ENCODE measurements at regions not wholly inside any gene's neighbourhood (a gene's known extent, or its start where the extent isn't known, plus 50 kb on each side); places are given as distances from the start of the nearest gene placed in this dataset.

DNA sequence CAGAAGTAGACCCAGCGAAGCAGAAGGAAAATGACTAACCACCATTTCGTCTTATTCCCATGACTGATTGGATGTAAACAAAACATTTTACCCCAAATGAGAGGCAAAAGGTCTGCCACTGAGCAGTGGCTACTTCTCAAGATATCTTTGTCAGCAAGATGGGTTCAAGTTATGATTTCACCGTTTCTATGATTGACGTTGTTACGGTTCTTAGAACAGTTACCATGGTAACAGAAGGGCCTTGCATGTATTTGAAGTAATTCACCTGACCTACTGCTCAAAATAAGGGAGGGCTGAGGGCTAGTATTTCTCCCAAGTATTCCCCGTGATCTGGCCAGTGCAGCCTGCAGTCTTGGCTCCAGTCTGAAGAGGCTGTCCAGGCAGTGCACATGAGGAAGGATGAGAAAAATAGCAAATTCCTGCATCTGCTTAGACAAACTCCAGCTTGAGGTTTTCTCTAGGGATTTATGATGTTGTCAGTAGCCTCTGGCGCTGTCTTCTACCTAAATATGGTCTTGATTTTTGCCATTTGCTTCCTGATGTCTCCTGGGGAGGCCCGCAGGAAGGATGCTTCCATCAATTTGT is 372.7 kb downstream of the TMEM38B start (continued):
- TF ChIP-seq CREB5 (CRISPR knock-in tag; IDR thresholded peaks at IDR 0.05; ENCODE audit: low read depth) = no peak
- TF ChIP-seq GLIS3 (CRISPR knock-in tag; IDR thresholded peaks at IDR 0.05) = no peak
- TF ChIP-seq, protein P1, sequence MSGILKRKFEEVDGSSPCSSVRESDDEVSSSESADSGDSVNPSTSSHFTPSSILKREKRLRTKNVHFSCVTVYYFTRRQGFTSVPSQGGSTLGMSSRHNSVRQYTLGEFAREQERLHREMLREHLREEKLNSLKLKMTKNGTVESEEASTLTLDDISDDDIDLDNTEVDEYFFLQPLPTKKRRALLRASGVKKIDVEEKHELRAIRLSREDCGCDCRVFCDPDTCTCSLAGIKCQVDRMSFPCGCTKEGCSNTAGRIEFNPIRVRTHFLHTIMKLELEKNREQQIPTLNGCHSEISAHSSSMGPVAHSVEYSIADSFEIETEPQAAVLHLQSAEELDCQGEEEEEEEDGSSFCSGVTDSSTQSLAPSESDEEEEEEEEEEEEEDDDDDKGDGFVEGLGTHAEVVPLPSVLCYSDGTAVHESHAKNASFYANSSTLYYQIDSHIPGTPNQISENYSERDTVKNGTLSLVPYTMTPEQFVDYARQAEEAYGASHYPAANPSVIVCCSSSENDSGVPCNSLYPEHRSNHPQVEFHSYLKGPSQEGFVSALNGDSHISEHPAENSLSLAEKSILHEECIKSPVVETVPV (CRISPR knock-in tag; IDR thresholded peaks at IDR 0.05) = no peak
- no peak for TF ChIP-seq TCF4 (CRISPR knock-in tag; IDR thresholded peaks at IDR 0.05; ENCODE audit: borderline replicate concordance)

DNA sequence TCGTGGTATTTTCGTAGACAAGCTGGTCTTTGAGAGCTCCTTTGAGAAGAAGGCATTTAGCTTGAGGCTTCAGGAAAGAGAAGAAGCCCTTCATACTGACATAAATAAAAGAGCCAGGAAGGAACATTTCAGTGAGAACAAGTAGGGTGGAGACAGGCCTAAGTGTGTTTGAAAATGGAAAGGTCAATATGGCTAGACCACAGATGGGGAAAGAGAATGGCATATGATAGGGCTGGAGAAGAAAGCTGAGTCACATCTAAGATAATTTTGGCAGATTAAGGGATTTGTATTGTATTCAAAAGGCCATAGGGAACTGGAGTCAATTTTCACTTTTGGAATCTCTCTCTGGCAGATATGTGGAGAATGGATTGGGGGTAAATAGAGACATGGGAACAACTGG is 374.9 kb downstream of the TMEM38B start:
- TF ChIP-seq ZC3H10 (CRISPR knock-in tag; IDR thresholded peaks at IDR 0.05) (no peak), TCF4 (CRISPR knock-in tag; IDR thresholded peaks at IDR 0.05; ENCODE audit: borderline replicate concordance) (no peak), CSDC2 (CRISPR knock-in tag; IDR thresholded peaks at IDR 0.05) (no peak), ISL1 (CRISPR knock-in tag; IDR thresholded peaks at IDR 0.05) (no peak), ZFP3 (CRISPR knock-in tag; IDR thresholded peaks at IDR 0.05) (no peak), ZNF8 (CRISPR knock-in tag; IDR thresholded peaks at IDR 0.05) (no peak), BACH2 (CRISPR knock-in tag; IDR thresholded peaks at IDR 0.05; ENCODE audit: borderline replicate concordance) (no peak), ZNF70 (CRISPR knock-in tag; IDR thresholded peaks at IDR 0.05) (no peak), ESRRG (CRISPR knock-in tag; IDR thresholded peaks at IDR 0.05) (no peak), SNAI2 (CRISPR knock-in tag; IDR thresholded peaks at IDR 0.05) (no peak), ZFP30 (CRISPR knock-in tag; IDR thresholded peaks at IDR 0.05) (no peak), PATZ1 (CRISPR knock-in tag; IDR thresholded peaks at IDR 0.05; ENCODE audit: borderline replicate concordance) (no peak), RARB (CRISPR knock-in tag; IDR thresholded peaks at IDR 0.05) (no peak), OSR1 (CRISPR knock-in tag; IDR thresholded peaks at IDR 0.05) (no peak), POU6F1 (CRISPR knock-in tag; IDR thresholded peaks at IDR 0.05; ENCODE audit: borderline replicate concordance, low read depth) (no peak), GLIS3 (CRISPR knock-in tag; IDR thresholded peaks at IDR 0.05) (no peak), ZNF565 (CRISPR knock-in tag; conservative IDR thresholded peaks at IDR 0.05; ENCODE audit: low read depth) (no peak)
- TF ChIP-seq, protein P2, sequence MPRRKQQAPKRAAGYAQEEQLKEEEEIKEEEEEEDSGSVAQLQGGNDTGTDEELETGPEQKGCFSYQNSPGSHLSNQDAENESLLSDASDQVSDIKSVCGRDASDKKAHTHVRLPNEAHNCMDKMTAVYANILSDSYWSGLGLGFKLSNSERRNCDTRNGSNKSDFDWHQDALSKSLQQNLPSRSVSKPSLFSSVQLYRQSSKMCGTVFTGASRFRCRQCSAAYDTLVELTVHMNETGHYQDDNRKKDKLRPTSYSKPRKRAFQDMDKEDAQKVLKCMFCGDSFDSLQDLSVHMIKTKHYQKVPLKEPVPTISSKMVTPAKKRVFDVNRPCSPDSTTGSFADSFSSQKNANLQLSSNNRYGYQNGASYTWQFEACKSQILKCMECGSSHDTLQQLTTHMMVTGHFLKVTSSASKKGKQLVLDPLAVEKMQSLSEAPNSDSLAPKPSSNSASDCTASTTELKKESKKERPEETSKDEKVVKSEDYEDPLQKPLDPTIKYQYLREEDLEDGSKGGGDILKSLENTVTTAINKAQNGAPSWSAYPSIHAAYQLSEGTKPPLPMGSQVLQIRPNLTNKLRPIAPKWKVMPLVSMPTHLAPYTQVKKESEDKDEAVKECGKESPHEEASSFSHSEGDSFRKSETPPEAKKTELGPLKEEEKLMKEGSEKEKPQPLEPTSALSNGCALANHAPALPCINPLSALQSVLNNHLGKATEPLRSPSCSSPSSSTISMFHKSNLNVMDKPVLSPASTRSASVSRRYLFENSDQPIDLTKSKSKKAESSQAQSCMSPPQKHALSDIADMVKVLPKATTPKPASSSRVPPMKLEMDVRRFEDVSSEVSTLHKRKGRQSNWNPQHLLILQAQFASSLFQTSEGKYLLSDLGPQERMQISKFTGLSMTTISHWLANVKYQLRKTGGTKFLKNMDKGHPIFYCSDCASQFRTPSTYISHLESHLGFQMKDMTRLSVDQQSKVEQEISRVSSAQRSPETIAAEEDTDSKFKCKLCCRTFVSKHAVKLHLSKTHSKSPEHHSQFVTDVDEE (CRISPR knock-in tag; IDR thresholded peaks at IDR 0.05) = no peak
- no peak for ATAC-seq

- no peak for TF ChIP-seq ZFP3 (CRISPR knock-in tag; IDR thresholded peaks at IDR 0.05)
- no peak for TF ChIP-seq SNAI2 (CRISPR knock-in tag; IDR thresholded peaks at IDR 0.05)
- no peak for TF ChIP-seq ZNF565 (CRISPR knock-in tag; conservative IDR thresholded peaks at IDR 0.05; ENCODE audit: low read depth)
- no peak for ATAC-seq
Observed at GRCh38 chr9:106072421-106072820, 378.1 kb downstream of the TMEM38B start.

GRCh38 chr9:106074006-106074405 is 379.7 kb downstream of the TMEM38B start:
- no peak for ATAC-seq
- TF ChIP-seq ISL1 (CRISPR knock-in tag; IDR thresholded peaks at IDR 0.05) (no peak), ZC3H10 (CRISPR knock-in tag; IDR thresholded peaks at IDR 0.05) (no peak), ZNF70 (CRISPR knock-in tag; IDR thresholded peaks at IDR 0.05) (no peak), OSR1 (CRISPR knock-in tag; IDR thresholded peaks at IDR 0.05) (no peak), CSDC2 (CRISPR knock-in tag; IDR thresholded peaks at IDR 0.05) (no peak), TOX (CRISPR knock-in tag; IDR thresholded peaks at IDR 0.05; ENCODE audit: borderline replicate concordance) (no peak), ZNF8 (CRISPR knock-in tag; IDR thresholded peaks at IDR 0.05) (no peak), ZNF565 (CRISPR knock-in tag; conservative IDR thresholded peaks at IDR 0.05; ENCODE audit: low read depth) (no peak), TCF4 (CRISPR knock-in tag; IDR thresholded peaks at IDR 0.05; ENCODE audit: borderline replicate concordance) (no peak), PPARA (CRISPR knock-in tag; IDR thresholded peaks at IDR 0.05; ENCODE audit: borderline replicate concordance) (no peak), ZFP3 (CRISPR knock-in tag; IDR thresholded peaks at IDR 0.05) (no peak), GLIS3 (CRISPR knock-in tag; IDR thresholded peaks at IDR 0.05) (no peak)
- TF ChIP-seq, protein P2 (CRISPR knock-in tag; IDR thresholded peaks at IDR 0.05) = no peak
